ENCODE measurements at regions not wholly inside any gene's neighbourhood (a gene's known extent, or its start where the extent isn't known, plus 50 kb on each side); places are given as distances from the start of the nearest gene placed in this dataset.
"Not testable (repeated sequence)": the region's sequence is repeated elsewhere in the genome, so short reads cannot be mapped to it uniquely, and the experiment has no call there.

GRCh38 chr6:6744551-6744950 lies 156.0 kb downstream of the LY86 start:
- DNase-seq (no peak), ATAC-seq (no peak)
- intact Hi-C loops (cut with DNase I), result no loop called here

- DNase-seq; ATAC-seq; intact Hi-C loops (cut with DNase I): not testable (repeated sequence)
These were observed 157.3 kb downstream of the LY86 start for GRCh38 chr6:6745637-6746332.

GRCh38 chr6:6746333-6746969 lies 157.9 kb downstream of the LY86 start:
- intact Hi-C loops (cut with DNase I), result no loop called here
- peak; percentile 49 to 54 for ATAC-seq
- DNase-seq, result peak; percentile 57

- intact Hi-C loops (cut with DNase I), result no loop called here
- no peak for DNase-seq
- no peak for ATAC-seq
These were observed 158.4 kb downstream of the LY86 start for GRCh38 chr6:6746970-6747338.

GRCh38 chr6:6747371-6747770 lies 158.9 kb downstream of the LY86 start:
- intact Hi-C loops (cut with DNase I), result no loop called here
- no peak for DNase-seq
- peak; percentile 25 to 51 for ATAC-seq

GRCh38 chr6:6748001-6748400 lies 159.5 kb downstream of the LY86 start:
- ATAC-seq, result no peak

GRCh38 chr6:6749702-6750491 lies 161.4 kb downstream of the LY86 start:
- DNase-seq (peak; percentile 52), ATAC-seq (peak; percentile 12 to 81)
- intact Hi-C loops (cut with DNase I), result no loop called here

More at GRCh38 chr6:6748001-6748400, 159.5 kb downstream of the LY86 start:
- DNase-seq, result no peak
- intact Hi-C loops (cut with DNase I), result no loop called here

- ATAC-seq (no peak), DNase-seq (no peak)
- intact Hi-C loops (cut with DNase I), result no loop called here
These were observed 162.2 kb downstream of the LY86 start for GRCh38 chr6:6750594-6751265.

GRCh38 chr6:6751266-6751596 lies 162.7 kb downstream of the LY86 start:
- intact Hi-C loops (cut with DNase I), result no loop called here
- DNase-seq, result no peak

GRCh38 chr6:6751619-6752023 lies 163.1 kb downstream of the LY86 start:
- DNase-seq (no peak), ATAC-seq (peak in 1 of 2 donors; percentile 3)
- intact Hi-C loops (cut with DNase I), result no loop called here

More at GRCh38 chr6:6751266-6751596, 162.7 kb downstream of the LY86 start:
- no peak for ATAC-seq

- no peak for DNase-seq
- ATAC-seq, result no peak
- intact Hi-C loops (cut with DNase I), result no loop called here
These were observed 163.6 kb downstream of the LY86 start for GRCh38 chr6:6752129-6752528.

GRCh38 chr6:6753301-6753700 lies 164.8 kb downstream of the LY86 start:
- DNase-seq (no peak), ATAC-seq (no peak)
- intact Hi-C loops (cut with DNase I), result no loop called here

GRCh38 chr6:6756526-6756925 lies 168.0 kb downstream of the LY86 start:
- no peak for DNase-seq
- ATAC-seq, result no peak
- intact Hi-C loops (cut with DNase I), result no loop called here

- intact Hi-C loops (cut with DNase I), result no loop called here
- no peak for DNase-seq
- no peak for ATAC-seq
These were observed 170.0 kb downstream of the LY86 start for GRCh38 chr6:6758546-6758914.

- DNase-seq (peak; percentile 53), ATAC-seq (peak; percentile 88 to 93)
- intact Hi-C loops (cut with DNase I), result no loop called here
These were observed 170.6 kb downstream of the LY86 start for GRCh38 chr6:6758915-6759654.

- DNase-seq (no peak), ATAC-seq (no peak)
- intact Hi-C loops (cut with DNase I), result loop anchor here in 1 of 2 donors (10.0 kb wide), 1 partner anchor 65 kb away; no protein-coding TSS in a partner anchor
These were observed 171.5 kb downstream of the LY86 start for GRCh38 chr6:6760002-6760401.

GRCh38 chr6:6762566-6762965 lies 174.0 kb downstream of the LY86 start:
- DNase-seq, ATAC-seq: not testable (repeated sequence)
- intact Hi-C loops (cut with DNase I), result loop anchor here in 1 of 2 donors (10.0 kb wide), 1 partner anchor 62 kb away; no protein-coding TSS in a partner anchor

GRCh38 chr6:6764764-6765434 lies 176.4 kb downstream of the LY86 start:
- DNase-seq (no peak), ATAC-seq (peak; percentile 59 to 90)
- intact Hi-C loops (cut with DNase I), result loop anchor here in 1 of 2 donors (10.0 kb wide), 1 partner anchor 60 kb away; no protein-coding TSS in a partner anchor

Data from left cardiac atrium (tissue), 4 donors.